ENCODE measurements at regions not wholly inside any gene's neighbourhood (a gene's known extent, or its start where the extent isn't known, plus 50 kb on each side); places are given as distances from the start of the nearest gene placed in this dataset.

- Histone ChIP-seq H3K4me1 (no peaks in the 10 kb centered on the region), H3K36me3 (no peaks in the 10 kb centered on the region), H3K27ac (no peak overlapping the region), H3K27me3 (no peaks in the 10 kb centered on the region), H3K4me3 (no peak overlapping the region), H3K9me3 (no peaks in the 10 kb centered on the region)
- TF ChIP-seq CTCF (IDR thresholded peaks at IDR 0.05) = no peak
- no peak for DNase-seq (ENCODE audit: low spot score in 2 of 2)
- intact Hi-C loops (cut with DNase I) = no loop called here
Measured at GRCh38 chr5:107195890-107196395, 474.8 kb downstream of the EFNA5 start.

- DNase-seq (ENCODE audit: low spot score in 2 of 2) = no peak
- no peak overlapping the region for H3K27ac ChIP-seq
- H3K4me1 ChIP-seq = no peaks in the 10 kb centered on the region
- H3K4me3 ChIP-seq = no peak overlapping the region
- no peaks in the 10 kb centered on the region for H3K9me3 ChIP-seq
- no peak for TF ChIP-seq CTCF (IDR thresholded peaks at IDR 0.05)
- H3K36me3 ChIP-seq = no peaks in the 10 kb centered on the region
- H3K27me3 ChIP-seq = no peaks in the 10 kb centered on the region
- intact Hi-C loops (cut with DNase I) = no loop called here
Measured at GRCh38 chr5:107184871-107185270, 485.9 kb downstream of the EFNA5 start.

- intact Hi-C loops (cut with DNase I) = no loop called here
Measured at GRCh38 chr5:107184066-107184465, 486.7 kb downstream of the EFNA5 start.

GRCh38 chr5:107170620-107171019 is 500.1 kb downstream of the EFNA5 start:
- intact Hi-C loops (cut with DNase I) = no loop called here
- Histone ChIP-seq H3K4me3 (no peak overlapping the region), H3K27ac (no peak overlapping the region), H3K27me3 (no peaks in the 10 kb centered on the region), H3K4me1 (no peaks in the 10 kb centered on the region), H3K9me3 (no peaks in the 10 kb centered on the region), H3K36me3 (no peaks in the 10 kb centered on the region)
- TF ChIP-seq CTCF (IDR thresholded peaks at IDR 0.05) = no peak
- no peak for DNase-seq (ENCODE audit: low spot score in 2 of 2)

More at GRCh38 chr5:107184066-107184465, 486.7 kb downstream of the EFNA5 start:
- no peak overlapping the region for H3K27ac ChIP-seq
- H3K4me1 ChIP-seq = no peaks in the 10 kb centered on the region
- H3K9me3 ChIP-seq = no peaks in the 10 kb centered on the region
- no peaks in the 10 kb centered on the region for H3K36me3 ChIP-seq
- H3K27me3 ChIP-seq = no peaks in the 10 kb centered on the region
- no peak for DNase-seq (ENCODE audit: low spot score in 2 of 2)
- H3K4me3 ChIP-seq = no peak overlapping the region
- TF ChIP-seq CTCF (IDR thresholded peaks at IDR 0.05) = no peak

- H3K27me3 ChIP-seq = no peaks in the 10 kb centered on the region
- TF ChIP-seq CTCF (IDR thresholded peaks at IDR 0.05) = no peak
- no peaks in the 10 kb centered on the region for H3K36me3 ChIP-seq
- H3K27ac ChIP-seq = no peak overlapping the region
- no peak for DNase-seq (ENCODE audit: low spot score in 2 of 2)
- H3K4me3 ChIP-seq = no peak overlapping the region
- H3K4me1 ChIP-seq = no peaks in the 10 kb centered on the region
- no peaks in the 10 kb centered on the region for H3K9me3 ChIP-seq
- intact Hi-C loops (cut with DNase I) = no loop called here
Measured at GRCh38 chr5:107169867-107170266, 500.9 kb downstream of the EFNA5 start.

All from ascending aorta (tissue), 2 donors.